Esophagus muscularis mucosa (tissue), 3 donors: ENCODE measurements at regions not wholly inside any gene's neighbourhood (a gene's known extent, or its start where the extent isn't known, plus 50 kb on each side); places are given as distances from the start of the nearest gene placed in this dataset.

Source experiments
- POLR2A ChIP-seq: fragments of 450-650 bp; IDR thresholded peaks from one replicate; pipeline ENCODE4 v1.6.1; 2017; ENCODE audit warnings: antibody characterized with exemption, moderate library complexity, mild to moderate bottlenecking, low read depth
- POLR2AphosphoS5 ChIP-seq, 2 donors: sonication (generic); formaldehyde crosslinking; IDR thresholded peaks; one replicate each; pipeline ENCODE4 v1.6.1; 2017; ENCODE audit warnings: antibody characterized with exemption in 2 of 2
- TF ChIP-seq, protein P1 (sequence below), 3 experiments: fragments of 200-600 bp in 2 of 3; fragments of 450-650 bp in 1 of 3; sonication (generic) in 2 of 3; IDR thresholded peaks; one replicate each; pipeline ENCODE4 v1.5.1; 2017 to 2019; ENCODE audit warnings: antibody characterized with exemption in 3 of 3, mild to moderate bottlenecking in 2 of 3, moderate library complexity in 1 of 3

DNA sequence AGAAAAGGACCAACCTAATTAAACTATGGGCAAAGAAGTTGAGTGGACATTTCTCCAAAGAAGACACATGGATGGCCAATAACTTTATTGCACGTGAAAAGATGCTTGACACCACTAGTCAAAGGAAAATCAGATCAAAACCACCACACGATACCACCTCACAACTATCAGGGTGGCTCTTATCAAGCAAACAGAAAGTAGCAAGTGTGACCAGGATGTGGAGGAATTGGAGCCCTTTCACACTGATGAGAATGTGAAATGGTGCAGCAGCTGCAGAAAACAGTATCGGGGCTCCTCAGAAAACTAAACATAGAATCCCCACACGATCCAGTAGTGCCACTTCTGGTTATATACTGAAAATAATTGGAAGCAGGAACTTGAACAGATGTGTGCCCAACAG, 72.2 kb upstream of the ALKAL2 start:
- no peak for TF ChIP-seq POLR2A
- TF ChIP-seq, protein P1, sequence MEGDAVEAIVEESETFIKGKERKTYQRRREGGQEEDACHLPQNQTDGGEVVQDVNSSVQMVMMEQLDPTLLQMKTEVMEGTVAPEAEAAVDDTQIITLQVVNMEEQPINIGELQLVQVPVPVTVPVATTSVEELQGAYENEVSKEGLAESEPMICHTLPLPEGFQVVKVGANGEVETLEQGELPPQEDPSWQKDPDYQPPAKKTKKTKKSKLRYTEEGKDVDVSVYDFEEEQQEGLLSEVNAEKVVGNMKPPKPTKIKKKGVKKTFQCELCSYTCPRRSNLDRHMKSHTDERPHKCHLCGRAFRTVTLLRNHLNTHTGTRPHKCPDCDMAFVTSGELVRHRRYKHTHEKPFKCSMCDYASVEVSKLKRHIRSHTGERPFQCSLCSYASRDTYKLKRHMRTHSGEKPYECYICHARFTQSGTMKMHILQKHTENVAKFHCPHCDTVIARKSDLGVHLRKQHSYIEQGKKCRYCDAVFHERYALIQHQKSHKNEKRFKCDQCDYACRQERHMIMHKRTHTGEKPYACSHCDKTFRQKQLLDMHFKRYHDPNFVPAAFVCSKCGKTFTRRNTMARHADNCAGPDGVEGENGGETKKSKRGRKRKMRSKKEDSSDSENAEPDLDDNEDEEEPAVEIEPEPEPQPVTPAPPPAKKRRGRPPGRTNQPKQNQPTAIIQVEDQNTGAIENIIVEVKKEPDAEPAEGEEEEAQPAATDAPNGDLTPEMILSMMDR (IDR thresholded peaks at IDR 0.05) = no peak
- no peak for TF ChIP-seq POLR2AphosphoS5 (IDR thresholded peaks at IDR 0.05)
